HAP-1 (cell line): ENCODE measurements at regions not wholly inside any gene's neighbourhood (a gene's known extent, or its start where the extent isn't known, plus 50 kb on each side); places are given as distances from the start of the nearest gene placed in this dataset.
"Not testable (repeated sequence)": the region's sequence is repeated elsewhere in the genome, so short reads cannot be mapped to it uniquely, and the experiment has no call there.

Experiments
- DNase-seq, 2 experiments: peaks; one replicate each; pipeline ENCODE4 v3.0.0-alpha.2; 2016 to 2020; ENCODE audit warnings: low spot score in 2 of 2
- H3K27me3 ChIP-seq: fragments of 250-450 bp; sonication (Bioruptor Pico); 2 replicates; pipeline ENCODE4 v1.5.1; 2020; ENCODE audit warnings: low read depth, mild to moderate bottlenecking, moderate library complexity
- H3K36me3 ChIP-seq: fragments of 250-450 bp; sonication (Bioruptor Pico); replicated peaks from 2 replicates; pipeline ENCODE4 v1.5.1; 2020; ENCODE audit warnings: mild to moderate bottlenecking
- H3K4me1 ChIP-seq: fragments of 250-450 bp; sonication (Bioruptor Pico); 2 replicates; pipeline ENCODE4 v1.5.1; 2020; ENCODE audit warnings: mild to moderate bottlenecking
- H3K4me3 ChIP-seq: fragments of 250-450 bp; sonication (Bioruptor Pico); 2 replicates; pipeline ENCODE4 v1.5.1; 2020; ENCODE audit warnings: mild to moderate bottlenecking, moderate library complexity
- H3K9me3 ChIP-seq: fragments of 250-450 bp; sonication (Bioruptor Pico); 2 replicates; pipeline ENCODE4 v1.5.1; 2020; ENCODE audit warnings: mild to moderate bottlenecking, moderate library complexity
- in situ Hi-C: fragments of 300-500 bp; cut with MboI; formaldehyde crosslinking; loops from 3 replicates; pipeline ENCODE4 v1.14.3; 2020; ENCODE audit warnings: low sequenced_read_pairs, inconsistent platforms, mixed read lengths

- in situ Hi-C loops, H3K4me3 ChIP-seq: not testable (repeated sequence)
Measured at GRCh38 chr16:29607428-29607823, 55.6 kb upstream of the SPN start.

GRCh38 chr16:29612381-29613306 lies 50.4 kb upstream of the SPN start:
- in situ Hi-C loops, H3K4me1 ChIP-seq, H3K9me3 ChIP-seq, H3K36me3 ChIP-seq, H3K27me3 ChIP-seq, DNase-seq: not testable (repeated sequence)
- H3K4me3 ChIP-seq = peak overlapping the region; percentile 78

More at GRCh38 chr16:29607428-29607823, 55.6 kb upstream of the SPN start:
- not testable (repeated sequence) for H3K9me3 ChIP-seq, DNase-seq, H3K36me3 ChIP-seq, H3K4me1 ChIP-seq, H3K27me3 ChIP-seq
